ENCODE measurements at regions not wholly inside any gene's neighbourhood (a gene's known extent, or its start where the extent isn't known, plus 50 kb on each side); places are given as distances from the start of the nearest gene placed in this dataset.

DNA sequence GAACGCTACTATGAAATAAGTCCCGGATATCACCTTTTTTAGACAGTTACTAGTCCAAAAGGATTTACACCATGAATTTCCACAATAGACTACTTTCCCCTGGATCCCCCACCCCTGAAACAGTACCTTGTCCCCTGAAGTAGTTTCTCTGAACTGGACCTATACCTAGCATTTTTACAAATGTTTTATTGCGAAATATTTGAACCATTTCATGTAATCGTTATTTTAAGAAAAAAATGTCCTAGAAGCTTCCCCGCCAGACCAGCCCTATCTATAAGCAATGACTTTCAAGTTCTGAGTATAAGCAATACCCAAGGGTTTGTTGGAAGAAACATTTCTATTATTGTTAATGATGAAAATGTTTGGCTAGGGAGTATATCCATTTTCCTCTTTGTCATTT lies 517.8 kb upstream of the IGFBP7 start:
- Histone ChIP-seq H2AFZ (ENCODE audit: low read depth, low read length) (no peak overlapping the region), H3K79me2 (ENCODE audit: control insufficient read depth, insufficient read depth, low read length) (no peaks in the 10 kb centered on the region), H3K9me1 (replicated peaks; ENCODE audit: control insufficient read depth, extremely low read depth, insufficient read depth, low read length) (no peaks in the 10 kb centered on the region), H3K4me2 (ENCODE audit: insufficient read depth, low read length) (no peak overlapping the region), H3K9ac (replicated peaks; ENCODE audit: extremely low read depth, insufficient read depth, low read length) (no peak overlapping the region), H3K36me3 (ENCODE audit: control insufficient read depth in 2 of 2, extremely low read depth in 1 of 2, insufficient read depth in 2 of 2, low read length in 2 of 2) (no peaks in the 10 kb centered on the region), H3K27ac (ENCODE audit: insufficient read depth, low read depth, low read length) (no peak overlapping the region), H4K20me1 (replicated peaks; ENCODE audit: control insufficient read depth, extremely low read depth, insufficient read depth, low read length) (no peaks in the 10 kb centered on the region), H3K4me1 (ENCODE audit: control insufficient read depth, extremely low read depth, insufficient read depth, low read length) (no peaks in the 10 kb centered on the region), H3K9me3 (replicated peaks; ENCODE audit: control insufficient read depth, insufficient read depth, low read length) (no peaks in the 10 kb centered on the region), H3K4me3 (replicated peaks in 1 of 3; ENCODE audit: insufficient read depth in 1 of 3, low read depth in 1 of 3, low read length in 3 of 3) (no peak overlapping the region), H3K27me3 (ENCODE audit: control insufficient read depth in 2 of 2, insufficient read depth in 2 of 2, low read length in 2 of 2) (no peaks in the 10 kb centered on the region)
- POLR2A ChIA-PET, result no interaction called here
- FAIRE-seq (no peak), DNase-seq (ENCODE audit: low read depth, low spot score) (no peak)
- dilution Hi-C loops (cut with MboI; ENCODE audit: extremely low pct_ligation_motif_present, low sequenced_read_pairs) (no loop called here), intact Hi-C loops (cut with micrococcal nuclease) (no loop called here)
- TF ChIP-seq JUN (IDR thresholded peaks at IDR 0.05; ENCODE audit: borderline replicate concordance, insufficient read depth, insufficient read length, low read depth) (no peak), POLR2AphosphoS5 (IDR thresholded peaks at IDR 0.05; ENCODE audit: insufficient read depth, low read depth, low read length) (no peak), GATA2 (IDR thresholded peaks at IDR 0.05; ENCODE audit: insufficient read depth, insufficient read length, low read depth, low read length) (no peak), POLR2A (IDR thresholded peaks at IDR 0.05; ENCODE audit: low read depth, low read length) (no peak), FOS (IDR thresholded peaks at IDR 0.05; ENCODE audit: borderline replicate concordance, insufficient read depth, low read length) (no peak), CTCF (IDR thresholded peaks at IDR 0.05; ENCODE audit: extremely low read depth in 1 of 2, insufficient read depth in 1 of 2, low read depth in 1 of 2, low read length in 2 of 2) (no peak), EZH2 (IDR thresholded peaks at IDR 0.05; ENCODE audit: borderline replicate concordance, low read depth, low read length, severe bottlenecking) (no peak), MYC (IDR thresholded peaks at IDR 0.05; ENCODE audit: low read depth, low read length) (no peak)
- TF ChIP-seq, protein P1, sequence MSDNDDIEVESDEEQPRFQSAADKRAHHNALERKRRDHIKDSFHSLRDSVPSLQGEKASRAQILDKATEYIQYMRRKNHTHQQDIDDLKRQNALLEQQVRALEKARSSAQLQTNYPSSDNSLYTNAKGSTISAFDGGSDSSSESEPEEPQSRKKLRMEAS (IDR thresholded peaks at IDR 0.05; ENCODE audit: insufficient read depth, insufficient read length), result no peak
- CTCF ChIA-PET, result no interaction called here
- no TSS peak for BruUV-seq (replicated peaks)

Measured in endothelial cell of umbilical vein (primary cell).